Fibroblast of lung (primary cell): ENCODE measurements at regions not wholly inside any gene's neighbourhood (a gene's known extent, or its start where the extent isn't known, plus 50 kb on each side); places are given as distances from the start of the nearest gene placed in this dataset.
"Not testable (repeated sequence)": the region's sequence is repeated elsewhere in the genome, so short reads cannot be mapped to it uniquely, and the experiment has no call there.

ENCODE experiments used
- DNase-seq, 2 donors: peaks; one replicate each; pipeline versions ENCODE4 v3.0.0 to v3.0.0-alpha.2; 2010; ENCODE audit warnings: low read depth in 2 of 2
- H2AFZ ChIP-seq: 2 replicates; pipeline ENCODE4 v1.5.1; 2012; ENCODE audit warnings: low read length, control low read depth, inconsistent platforms
- H3K27ac ChIP-seq: 2 replicates; pipeline ENCODE4 v1.5.1; 2011; ENCODE audit warnings: low read length, control low read depth; ENCODE audit not compliant: insufficient read depth
- H3K27me3 ChIP-seq: 2 replicates; pipeline ENCODE4 v1.5.1; 2011; ENCODE audit warnings: mild to moderate bottlenecking, low read length; ENCODE audit not compliant: control insufficient read depth, insufficient read depth
- H3K36me3 ChIP-seq: 2 replicates; pipeline ENCODE4 v1.5.1; 2011; ENCODE audit warnings: low read length; ENCODE audit not compliant: control insufficient read depth, insufficient read depth
- H3K4me1 ChIP-seq: 2 replicates; pipeline ENCODE4 v1.5.1; 2011; ENCODE audit warnings: low read length; ENCODE audit not compliant: control insufficient read depth, insufficient read depth; ENCODE audit errors: extremely low read depth
- H3K4me2 ChIP-seq: 2 replicates; pipeline ENCODE4 v1.5.1; 2011; ENCODE audit warnings: low read length, control low read depth; ENCODE audit not compliant: insufficient read depth; ENCODE audit errors: extremely low read depth
- H3K4me3 ChIP-seq, 4 experiments: fragments of 200-600 bp in 1 of 4; sonication (generic) in 1 of 4; replicated peaks in 1 of 4; 2 replicates each; pipeline ENCODE4 v1.5.1; 2011 to 2016; ENCODE audit warnings: low read length in 4 of 4, low read depth in 3 of 4, mild to moderate bottlenecking in 3 of 4, control low read depth in 2 of 4, inconsistent platforms in 1 of 4, mixed read lengths in 1 of 4; ENCODE audit not compliant: insufficient read depth in 1 of 4; ENCODE audit errors: control extremely low read depth in 1 of 4
- H3K79me2 ChIP-seq: 2 replicates; pipeline ENCODE4 v1.5.1; 2012; ENCODE audit warnings: mild to moderate bottlenecking, low read length, inconsistent platforms; ENCODE audit not compliant: control insufficient read depth, insufficient read depth
- H3K9ac ChIP-seq: 2 replicates; pipeline ENCODE4 v1.5.1; 2011; ENCODE audit warnings: mild to moderate bottlenecking, low read length, control low read depth; ENCODE audit not compliant: insufficient read depth
- H3K9me3 ChIP-seq: 2 replicates; pipeline ENCODE4 v1.5.1; 2012; ENCODE audit warnings: low read depth, low read length; ENCODE audit not compliant: control insufficient read depth, insufficient read depth
- H4K20me1 ChIP-seq: 2 replicates; pipeline ENCODE4 v1.5.1; 2011; ENCODE audit warnings: low read length; ENCODE audit not compliant: control insufficient read depth, insufficient read depth; ENCODE audit errors: extremely low read depth
- EZH2 ChIP-seq: IDR thresholded peaks from 2 replicates; pipeline ENCODE4 v1.5.1; 2012; ENCODE audit warnings: low read length, control low read depth, mild to moderate bottlenecking; ENCODE audit errors: missing control alignments
- TF ChIP-seq, protein P1 (sequence below), 2 donors: IDR thresholded peaks in 1 of 2; conservative IDR thresholded peaks in 1 of 2; 1 replicate in 1 of 2; 2 replicates in 1 of 2; pipeline ENCODE4 v1.5.1; 2011 to 2012; ENCODE audit warnings: low read length in 2 of 2, control low read depth in 1 of 2, inconsistent platforms in 1 of 2, low read depth in 1 of 2, mild to moderate bottlenecking in 1 of 2

DNA sequence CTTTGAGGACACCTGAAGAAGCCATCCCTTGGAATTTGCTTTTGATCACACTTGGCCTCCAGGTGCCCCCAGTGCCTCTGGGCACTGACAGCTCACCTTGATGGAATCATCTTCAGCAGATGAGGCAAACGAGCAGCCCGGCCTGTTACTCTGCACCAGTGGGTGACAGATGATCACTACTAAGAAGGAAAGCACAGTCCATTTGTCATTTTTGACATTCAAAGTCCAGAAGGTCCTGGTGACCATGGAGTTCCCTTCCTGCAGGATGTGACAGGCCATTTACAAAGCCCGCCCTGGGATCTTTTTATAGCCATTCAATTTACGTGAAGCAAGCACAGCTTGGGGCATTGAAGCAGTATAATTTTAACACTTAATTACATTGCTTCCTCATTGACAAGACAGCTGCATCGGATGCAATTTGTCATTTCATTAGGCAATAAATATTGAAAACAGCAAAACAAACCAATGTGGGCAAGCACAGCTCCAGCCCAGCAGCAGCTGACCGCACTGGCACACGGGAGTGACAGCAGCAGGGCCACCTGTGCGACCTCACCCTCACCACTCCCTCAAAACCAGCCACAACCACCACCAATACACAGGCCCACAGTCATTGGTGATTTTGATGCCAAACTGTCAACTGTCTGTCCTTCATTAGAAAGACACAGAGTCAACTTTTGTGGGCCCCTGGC, 76.0 kb upstream of the SLC66A3 start:
- no peak overlapping the region for H3K9ac ChIP-seq
- H3K36me3 ChIP-seq = no peaks in the 10 kb centered on the region
- H3K9me3 ChIP-seq = no peaks in the 10 kb centered on the region
- no peaks in the 10 kb centered on the region for H3K27me3 ChIP-seq
- no peak for DNase-seq
- no peak overlapping the region for H2AFZ ChIP-seq
- no peak overlapping the region for H3K27ac ChIP-seq
- TF ChIP-seq EZH2 = no peak
- TF ChIP-seq, protein P1, sequence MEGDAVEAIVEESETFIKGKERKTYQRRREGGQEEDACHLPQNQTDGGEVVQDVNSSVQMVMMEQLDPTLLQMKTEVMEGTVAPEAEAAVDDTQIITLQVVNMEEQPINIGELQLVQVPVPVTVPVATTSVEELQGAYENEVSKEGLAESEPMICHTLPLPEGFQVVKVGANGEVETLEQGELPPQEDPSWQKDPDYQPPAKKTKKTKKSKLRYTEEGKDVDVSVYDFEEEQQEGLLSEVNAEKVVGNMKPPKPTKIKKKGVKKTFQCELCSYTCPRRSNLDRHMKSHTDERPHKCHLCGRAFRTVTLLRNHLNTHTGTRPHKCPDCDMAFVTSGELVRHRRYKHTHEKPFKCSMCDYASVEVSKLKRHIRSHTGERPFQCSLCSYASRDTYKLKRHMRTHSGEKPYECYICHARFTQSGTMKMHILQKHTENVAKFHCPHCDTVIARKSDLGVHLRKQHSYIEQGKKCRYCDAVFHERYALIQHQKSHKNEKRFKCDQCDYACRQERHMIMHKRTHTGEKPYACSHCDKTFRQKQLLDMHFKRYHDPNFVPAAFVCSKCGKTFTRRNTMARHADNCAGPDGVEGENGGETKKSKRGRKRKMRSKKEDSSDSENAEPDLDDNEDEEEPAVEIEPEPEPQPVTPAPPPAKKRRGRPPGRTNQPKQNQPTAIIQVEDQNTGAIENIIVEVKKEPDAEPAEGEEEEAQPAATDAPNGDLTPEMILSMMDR (conservative IDR thresholded peaks at IDR 0.05 in 1 of 2, IDR thresholded peaks at IDR 0.05 in 1 of 2; ENCODE audit: low read depth in 1 of 2, low read length in 2 of 2) = no peak
- no peak overlapping the region for H3K4me3 ChIP-seq
- no peaks in the 10 kb centered on the region for H4K20me1 ChIP-seq
- no peak overlapping the region for H3K4me2 ChIP-seq
- H3K4me1 ChIP-seq = no peaks in the 10 kb centered on the region
- H3K79me2 ChIP-seq = no peaks in the 10 kb centered on the region

DNA sequence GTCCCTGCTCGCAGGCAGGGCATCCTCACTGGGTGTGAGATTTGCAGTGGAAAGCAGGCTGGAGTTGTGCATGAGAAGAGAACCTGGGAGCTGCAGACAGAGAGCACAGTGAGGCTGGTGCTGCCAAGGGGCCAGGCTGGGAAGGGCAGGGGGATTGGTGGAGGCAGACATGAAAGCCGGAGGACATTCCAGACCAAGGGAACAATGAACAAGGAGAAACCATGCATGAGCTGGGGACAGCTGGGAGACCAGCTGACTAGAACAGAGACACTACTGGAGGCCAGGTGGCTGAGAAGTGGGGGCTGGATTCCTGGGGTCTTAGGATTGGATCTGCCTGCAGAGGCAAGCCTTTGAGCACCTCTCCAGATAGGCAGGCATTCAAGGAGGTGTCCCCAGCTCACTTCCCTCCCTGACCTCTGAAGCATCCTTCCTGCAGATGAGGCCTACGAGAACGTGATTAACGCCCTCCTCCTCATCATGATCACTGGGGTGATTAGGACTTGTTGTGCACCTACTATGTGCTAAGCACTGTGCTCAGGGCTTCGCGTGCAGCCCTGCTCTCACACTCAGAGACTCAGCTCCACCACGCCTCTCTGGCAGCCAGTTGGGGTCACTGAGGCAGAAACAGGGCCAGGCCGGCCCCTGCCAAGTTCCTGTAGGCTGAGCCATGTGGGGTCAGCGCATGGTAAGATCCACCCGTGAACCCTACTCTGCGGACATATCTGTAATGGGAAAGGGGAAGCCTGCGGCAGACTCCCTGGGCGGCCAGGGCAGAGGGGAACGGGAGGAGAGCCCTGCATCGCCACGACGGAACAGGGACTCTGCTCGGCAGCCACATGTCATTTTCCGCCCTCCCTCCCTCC, 74.8 kb upstream of the SLC66A3 start:
- Histone ChIP-seq H3K4me1 (no peaks in the 10 kb centered on the region), H3K9me3 (no peaks in the 10 kb centered on the region), H3K9ac (no peak overlapping the region), H3K27me3 (no peaks in the 10 kb centered on the region), H3K36me3 (no peaks in the 10 kb centered on the region), H3K4me2 (no peak overlapping the region), H3K4me3 (no peak overlapping the region), H3K27ac (no peak overlapping the region), H3K79me2 (no peaks in the 10 kb centered on the region), H4K20me1 (no peaks in the 10 kb centered on the region), H2AFZ (no peak overlapping the region)
- no peak for DNase-seq
- TF ChIP-seq EZH2 = no peak
- TF ChIP-seq, protein P1 (conservative IDR thresholded peaks at IDR 0.05 in 1 of 2, IDR thresholded peaks at IDR 0.05 in 1 of 2; ENCODE audit: low read depth in 1 of 2, low read length in 2 of 2) = no peak

DNA sequence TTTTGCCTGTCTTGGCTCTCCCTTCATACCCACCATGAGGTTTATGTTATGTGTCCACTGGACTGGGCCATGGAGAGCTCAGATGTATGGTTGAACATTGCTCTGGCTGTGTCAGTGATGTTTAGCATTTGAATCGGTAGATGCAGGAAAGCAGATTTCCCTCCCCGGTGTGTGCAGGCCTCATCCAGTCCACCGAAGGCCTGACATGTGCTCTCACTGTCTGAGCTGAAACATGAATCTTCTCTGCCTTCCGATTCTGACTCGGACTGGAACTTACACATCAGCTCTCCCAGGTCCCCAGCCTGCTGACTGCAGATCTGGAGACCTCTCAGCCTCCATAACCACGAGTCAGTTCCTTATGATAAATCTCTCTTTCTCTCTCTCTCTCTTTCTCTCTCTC, 72.4 kb upstream of the SLC66A3 start:
- Histone ChIP-seq H3K36me3 (no peaks in the 10 kb centered on the region), H2AFZ (no peak overlapping the region), H3K9me3 (no peaks in the 10 kb centered on the region), H3K4me1 (no peaks in the 10 kb centered on the region), H3K4me2 (no peak overlapping the region), H3K79me2 (no peaks in the 10 kb centered on the region), H3K4me3 (no peak overlapping the region), H3K27ac (no peak overlapping the region), H4K20me1 (no peaks in the 10 kb centered on the region), H3K9ac (no peak overlapping the region), H3K27me3 (no peaks in the 10 kb centered on the region)
- DNase-seq = no peak
- TF ChIP-seq, protein P1 (conservative IDR thresholded peaks at IDR 0.05 in 1 of 2, IDR thresholded peaks at IDR 0.05 in 1 of 2; ENCODE audit: low read depth in 1 of 2, low read length in 2 of 2) = no peak
- TF ChIP-seq EZH2 = no peak

DNA sequence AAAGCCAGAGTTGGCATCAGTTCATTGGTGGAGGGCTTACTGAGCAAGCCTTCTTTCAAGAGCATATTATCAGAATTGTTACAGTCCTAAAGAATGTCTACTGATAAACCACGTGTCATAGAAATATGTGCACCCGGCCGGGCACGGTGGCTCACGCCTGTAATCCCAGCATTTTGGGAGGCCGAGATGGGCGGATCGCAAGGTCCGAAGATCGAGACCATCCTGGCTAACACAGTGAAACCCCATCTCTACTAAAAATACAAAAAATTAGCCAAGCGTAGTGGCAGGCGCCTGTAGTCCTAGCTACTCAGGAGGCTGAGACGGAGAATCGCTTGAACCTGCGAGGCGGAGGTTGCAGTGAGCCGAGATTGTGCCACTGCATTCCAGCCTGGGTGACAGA, 66.4 kb upstream of the SLC66A3 start:
- not testable (repeated sequence) for H3K4me1 ChIP-seq, H3K9me3 ChIP-seq, H3K4me2 ChIP-seq, DNase-seq, H2AFZ ChIP-seq, H3K9ac ChIP-seq, H3K27me3 ChIP-seq, H4K20me1 ChIP-seq, H3K27ac ChIP-seq, H3K79me2 ChIP-seq, H3K4me3 ChIP-seq, H3K36me3 ChIP-seq
